DMS153 treated with DMSO at 0.1 percent for 48 hours (cell line): ENCODE measurements at regions not wholly inside any gene's neighbourhood (a gene's known extent, or its start where the extent isn't known, plus 50 kb on each side); places are given as distances from the start of the nearest gene placed in this dataset.
"Not testable (repeated sequence)": the region's sequence is repeated elsewhere in the genome, so short reads cannot be mapped to it uniquely, and the experiment has no call there.

Experiments
- DNase-seq: peaks from one replicate; lab custom pipeline; 2025; ENCODE audit not compliant: unreplicated experiment; lab: John Stamatoyannopoulos, UW

- DNase-seq = no peak
Observed at GRCh38 chr13:90838317-90838960, 509.0 kb upstream of the MIR17HG start.

GRCh38 chr13:90839061-90839460 is 508.4 kb upstream of the MIR17HG start:
- DNase-seq = no peak

- DNase-seq = no peak
Observed at GRCh38 chr13:90846936-90847335, 500.6 kb upstream of the MIR17HG start.

GRCh38 chr13:90853666-90854065 is 493.8 kb upstream of the MIR17HG start:
- DNase-seq = not testable (repeated sequence)

- DNase-seq = no peak
Observed at GRCh38 chr13:90857921-90858320, 489.6 kb upstream of the MIR17HG start.

- no peak for DNase-seq
Observed at GRCh38 chr13:90866006-90866405, 481.5 kb upstream of the MIR17HG start.

GRCh38 chr13:90867336-90867683 is 480.2 kb upstream of the MIR17HG start:
- DNase-seq = peak; percentile 64

- DNase-seq = no peak
Observed at GRCh38 chr13:90868321-90868920, 479.1 kb upstream of the MIR17HG start.

GRCh38 chr13:90869580-90869979 is 477.9 kb upstream of the MIR17HG start:
- DNase-seq = no peak

GRCh38 chr13:90872491-90873025 is 474.9 kb upstream of the MIR17HG start:
- no peak for DNase-seq

- DNase-seq = no peak
Observed at GRCh38 chr13:90880790-90881189, 466.7 kb upstream of the MIR17HG start.

- no peak for DNase-seq
Observed at GRCh38 chr13:90882551-90882950, 464.9 kb upstream of the MIR17HG start.

- no peak for DNase-seq
Observed at GRCh38 chr13:90883592-90883991, 463.9 kb upstream of the MIR17HG start.

- no peak for DNase-seq
Observed at GRCh38 chr13:90884066-90884465, 463.4 kb upstream of the MIR17HG start.

- DNase-seq = no peak
Observed at GRCh38 chr13:90889906-90890834, 457.3 kb upstream of the MIR17HG start.

GRCh38 chr13:90891329-90891728 is 456.2 kb upstream of the MIR17HG start:
- no peak for DNase-seq

GRCh38 chr13:90893199-90893598 is 454.3 kb upstream of the MIR17HG start:
- DNase-seq = not testable (repeated sequence)

- DNase-seq = no peak
Observed at GRCh38 chr13:90896002-90896401, 451.5 kb upstream of the MIR17HG start.

GRCh38 chr13:90898811-90899210 is 448.7 kb upstream of the MIR17HG start:
- DNase-seq = no peak

- DNase-seq = no peak
Observed at GRCh38 chr13:90899416-90899815, 448.1 kb upstream of the MIR17HG start.

GRCh38 chr13:90902255-90902654 is 445.2 kb upstream of the MIR17HG start:
- no peak for DNase-seq

GRCh38 chr13:90906554-90906953 is 440.9 kb upstream of the MIR17HG start:
- no peak for DNase-seq
